DOHH2 (cell line): ENCODE measurements at regions not wholly inside any gene's neighbourhood (a gene's known extent, or its start where the extent isn't known, plus 50 kb on each side); places are given as distances from the start of the nearest gene placed in this dataset.

Experiments
- CTCF ChIP-seq: fragments of 200-600 bp; sonication (generic); IDR thresholded peaks from one replicate; pipeline ENCODE4 v1.5.1; 2014; ENCODE audit warnings: antibody characterized with exemption, mild to moderate bottlenecking, low read depth, low read length; ENCODE audit not compliant: poor library complexity, severe bottlenecking
- EZH2phosphoT487 ChIP-seq: fragments of 200-600 bp; sonication (generic); IDR thresholded peaks from 2 replicates; pipeline ENCODE4 v1.6.1; 2017; ENCODE audit warnings: borderline replicate concordance, mild to moderate bottlenecking, antibody characterized with exemption, low read length, moderate library complexity, mixed read lengths

DNA sequence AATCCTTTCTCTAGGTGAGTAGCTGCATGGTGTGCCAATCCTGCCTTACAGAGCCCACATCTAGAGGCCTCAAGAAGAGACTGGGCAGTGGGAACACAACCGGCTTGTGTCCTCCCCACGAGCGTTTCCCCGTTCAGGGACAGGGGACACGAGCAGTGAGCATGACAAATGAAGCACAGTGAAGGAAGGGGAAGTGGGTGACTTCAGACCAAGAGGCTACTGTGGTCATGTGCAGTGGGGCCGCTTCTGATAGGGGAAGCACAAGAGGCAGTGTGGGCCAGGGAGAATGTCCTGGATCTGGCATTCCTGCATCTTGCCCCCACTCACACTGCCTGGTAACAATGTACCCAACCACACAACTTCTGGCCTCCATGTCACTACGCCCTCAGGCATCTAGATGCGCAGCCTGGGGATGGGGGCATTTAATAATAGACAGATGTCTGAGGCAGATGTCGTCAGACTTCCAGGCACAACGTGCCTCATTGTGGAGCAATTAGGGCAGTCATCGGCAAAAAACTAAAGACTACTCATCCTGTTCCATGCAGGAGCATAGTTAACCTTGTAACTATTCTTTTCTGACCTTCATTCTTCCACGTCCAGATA lies 155.6 kb upstream of the NBPF11 start:
- no peak for TF ChIP-seq CTCF
- no peak for TF ChIP-seq EZH2phosphoT487
